D721Med (cell line): ENCODE measurements at regions not wholly inside any gene's neighbourhood (a gene's known extent, or its start where the extent isn't known, plus 50 kb on each side); places are given as distances from the start of the nearest gene placed in this dataset.

Source experiments
- DNase-seq: peaks from one replicate; pipeline ENCODE4 v3.0.0; 2011; ENCODE audit warnings: low spot score; ENCODE audit not compliant: insufficient read length
- FAIRE-seq: peaks from 2 replicates; lab custom pipeline; 2011; peaks lifted over from hg19 to GRCh38; lab: Jason Lieb, UNC
- TF ChIP-seq, protein P1 (sequence below): IDR thresholded peaks from 2 replicates; pipeline ENCODE4 v1.5.1; 2012; ENCODE audit warnings: mild to moderate bottlenecking, control low read depth; ENCODE audit not compliant: insufficient read depth; ENCODE audit errors: missing control alignments

DNA sequence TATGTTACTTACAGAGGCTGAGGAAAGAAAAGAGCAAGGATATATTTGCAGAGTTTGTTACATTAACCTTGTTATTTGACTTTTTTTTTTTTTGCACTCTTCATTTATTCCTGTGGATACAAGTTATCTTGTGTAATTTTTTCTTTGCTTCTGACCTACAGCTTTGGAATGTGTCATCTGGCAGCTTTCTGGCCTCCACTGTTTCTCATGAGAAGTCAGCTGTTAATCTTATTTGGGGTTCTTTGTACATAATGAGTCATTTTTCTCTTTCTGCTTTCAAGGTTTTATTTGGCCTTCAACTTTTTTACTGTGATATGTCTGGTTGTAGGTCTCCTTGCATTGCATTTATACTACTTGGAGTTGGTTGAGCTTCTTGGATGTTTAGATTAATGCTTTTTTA is 333.4 kb downstream of the SMOC2 start:
- no peak for DNase-seq
- no peak for FAIRE-seq
- TF ChIP-seq, protein P1, sequence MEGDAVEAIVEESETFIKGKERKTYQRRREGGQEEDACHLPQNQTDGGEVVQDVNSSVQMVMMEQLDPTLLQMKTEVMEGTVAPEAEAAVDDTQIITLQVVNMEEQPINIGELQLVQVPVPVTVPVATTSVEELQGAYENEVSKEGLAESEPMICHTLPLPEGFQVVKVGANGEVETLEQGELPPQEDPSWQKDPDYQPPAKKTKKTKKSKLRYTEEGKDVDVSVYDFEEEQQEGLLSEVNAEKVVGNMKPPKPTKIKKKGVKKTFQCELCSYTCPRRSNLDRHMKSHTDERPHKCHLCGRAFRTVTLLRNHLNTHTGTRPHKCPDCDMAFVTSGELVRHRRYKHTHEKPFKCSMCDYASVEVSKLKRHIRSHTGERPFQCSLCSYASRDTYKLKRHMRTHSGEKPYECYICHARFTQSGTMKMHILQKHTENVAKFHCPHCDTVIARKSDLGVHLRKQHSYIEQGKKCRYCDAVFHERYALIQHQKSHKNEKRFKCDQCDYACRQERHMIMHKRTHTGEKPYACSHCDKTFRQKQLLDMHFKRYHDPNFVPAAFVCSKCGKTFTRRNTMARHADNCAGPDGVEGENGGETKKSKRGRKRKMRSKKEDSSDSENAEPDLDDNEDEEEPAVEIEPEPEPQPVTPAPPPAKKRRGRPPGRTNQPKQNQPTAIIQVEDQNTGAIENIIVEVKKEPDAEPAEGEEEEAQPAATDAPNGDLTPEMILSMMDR: no peak

DNA sequence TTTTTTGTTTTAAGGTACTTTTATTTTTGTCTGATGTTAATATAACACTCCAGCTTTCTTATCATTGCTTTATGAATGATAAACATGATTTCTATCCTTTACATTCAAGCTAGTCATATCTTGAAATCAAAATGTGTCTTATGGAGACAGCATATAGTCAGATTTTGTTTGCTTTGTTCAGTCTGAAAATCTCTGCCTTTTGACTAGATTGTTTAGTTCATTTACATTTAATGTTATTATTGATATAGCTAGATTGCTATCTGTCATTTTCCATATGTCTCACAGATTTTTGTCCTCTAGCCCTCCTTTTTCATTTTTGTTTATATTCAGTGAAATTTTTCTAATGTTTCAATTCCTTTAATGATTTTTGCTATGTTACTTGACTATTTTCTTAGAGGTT is 332.8 kb downstream of the SMOC2 start:
- DNase-seq (no peak), FAIRE-seq (no peak)
- TF ChIP-seq, protein P1: no peak

DNA sequence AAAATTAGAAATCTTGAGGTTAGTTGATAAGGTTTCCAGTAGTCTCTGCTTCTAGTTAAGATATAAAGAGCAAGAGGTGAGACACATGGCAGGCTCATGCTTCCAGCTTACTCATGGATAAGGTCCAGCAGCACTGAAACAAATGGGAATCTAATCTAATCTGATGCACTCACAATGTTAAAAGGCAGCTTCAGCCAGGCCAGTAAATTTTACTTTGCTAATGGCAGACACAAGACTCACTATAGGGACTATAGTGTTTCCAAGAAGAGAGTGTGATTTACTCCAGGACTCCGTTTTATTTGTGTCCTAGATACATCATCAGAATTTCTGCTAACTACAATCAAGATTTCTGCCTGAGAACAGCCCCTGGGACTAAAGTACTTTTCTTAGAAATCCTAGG is 324.8 kb downstream of the SMOC2 start:
- FAIRE-seq: no peak
- DNase-seq: no peak
- TF ChIP-seq, protein P1: no peak

DNA sequence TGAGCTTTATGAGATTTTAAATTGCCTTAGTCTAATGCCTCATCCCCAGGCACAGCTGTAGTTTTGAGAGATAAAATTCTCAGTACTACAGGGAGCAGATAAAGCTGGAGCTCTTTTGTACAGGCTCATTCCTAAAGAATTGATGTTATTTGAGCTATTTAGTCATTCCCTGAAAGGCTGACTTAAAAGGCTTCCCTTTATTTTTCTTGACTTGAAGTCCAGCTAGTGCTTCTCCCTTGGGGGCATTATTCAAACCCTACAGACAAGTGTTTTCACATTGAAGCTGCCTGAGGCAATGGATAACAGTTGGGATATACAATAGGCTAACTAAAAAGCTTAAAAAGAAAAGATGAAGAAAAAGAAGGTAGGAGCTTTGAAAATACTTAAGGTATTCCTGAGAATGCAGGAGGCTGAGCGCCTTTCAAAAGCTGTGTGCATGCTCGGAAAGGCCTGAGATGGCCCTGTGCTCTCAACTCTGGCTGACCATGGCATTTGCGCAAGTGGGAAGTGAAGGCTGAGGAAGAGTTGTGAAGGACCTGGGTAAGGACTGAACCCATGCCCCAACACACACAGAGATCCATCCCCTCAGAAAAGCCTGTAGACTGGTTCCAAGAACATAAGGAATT is 315.1 kb downstream of the SMOC2 start:
- DNase-seq: no peak
- TF ChIP-seq, protein P1: no peak
- FAIRE-seq: no peak

DNA sequence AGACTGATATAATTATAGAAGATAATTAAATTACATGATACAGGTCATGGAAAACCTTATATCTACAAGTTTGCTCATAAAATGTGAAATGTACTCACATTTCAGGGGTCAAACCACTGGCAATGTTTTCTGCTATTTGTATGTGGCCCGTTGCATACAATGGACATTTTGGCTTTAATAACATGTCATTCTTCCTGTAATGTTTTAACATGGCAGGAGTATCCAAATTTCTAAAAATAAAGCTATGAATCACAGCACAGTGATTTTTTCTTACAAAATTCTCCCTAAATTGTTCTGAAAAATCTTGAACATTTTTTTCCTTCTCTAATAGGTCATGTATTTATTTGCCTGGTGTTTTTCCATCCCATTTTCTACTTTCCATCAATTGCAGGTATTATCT is 305.7 kb downstream of the SMOC2 start:
- no peak for DNase-seq
- FAIRE-seq: no peak
- TF ChIP-seq, protein P1: no peak

DNA sequence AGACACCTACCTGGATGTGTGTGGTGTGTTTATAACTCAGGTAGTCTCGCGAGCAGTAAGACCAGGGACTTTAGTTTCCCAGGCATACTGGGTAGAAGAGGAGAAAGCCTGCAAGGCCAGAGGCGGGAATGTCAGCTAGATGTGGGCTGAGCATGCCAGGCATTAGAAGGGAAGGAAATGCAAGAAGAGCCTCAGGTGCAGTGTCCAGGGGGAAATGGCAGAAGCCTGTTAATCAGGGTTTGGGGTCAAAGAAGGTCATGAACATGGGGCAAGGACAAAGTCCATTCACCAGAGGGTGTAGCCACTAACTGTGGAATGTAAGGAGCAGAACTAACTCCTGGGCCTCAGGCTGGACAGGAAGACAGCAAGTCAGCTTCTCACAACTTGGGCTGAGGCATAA is 305.0 kb downstream of the SMOC2 start:
- no peak for DNase-seq
- no peak for FAIRE-seq
- TF ChIP-seq, protein P1: no peak

DNA sequence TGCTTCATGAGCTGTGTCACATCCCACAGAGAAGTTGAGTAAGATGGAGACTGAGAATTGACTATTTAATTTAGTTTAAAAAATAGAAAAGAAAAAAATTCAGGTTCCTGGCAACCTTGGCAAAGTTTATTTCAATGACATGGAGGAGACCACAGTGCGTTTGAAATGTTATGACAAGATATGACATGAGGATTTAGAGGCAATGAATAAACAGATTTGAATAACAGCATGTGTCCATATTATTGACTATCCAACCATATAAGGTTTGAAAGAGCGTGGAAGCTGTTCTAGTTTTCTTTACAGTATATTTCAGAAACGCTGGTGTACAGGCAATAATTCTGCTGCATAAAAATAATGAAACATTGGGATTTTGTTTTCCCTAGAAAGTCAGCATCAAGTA is 303.9 kb downstream of the SMOC2 start:
- DNase-seq (no peak), FAIRE-seq (no peak)
- TF ChIP-seq, protein P1: no peak
